ENCODE measurements at regions not wholly inside any gene's neighbourhood (a gene's known extent, or its start where the extent isn't known, plus 50 kb on each side); places are given as distances from the start of the nearest gene placed in this dataset.

DNA sequence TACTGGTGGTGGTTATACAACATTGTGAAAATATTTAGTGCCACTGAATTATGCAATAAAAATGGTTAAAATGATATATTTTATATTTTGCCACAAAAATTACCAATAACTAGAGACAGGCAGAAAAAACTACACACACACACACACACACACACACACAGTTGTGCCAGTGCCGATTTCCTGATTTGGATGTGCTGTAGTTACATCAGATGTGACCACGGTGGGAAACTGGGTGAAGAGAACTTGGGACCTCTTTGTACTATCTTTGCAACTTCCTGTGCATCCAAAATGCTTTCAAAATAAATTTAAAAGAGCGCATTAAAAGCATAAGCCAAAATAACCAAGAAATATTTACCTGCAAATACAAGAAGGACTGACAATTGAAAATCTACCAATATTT, 61.6 kb upstream of the CCBE1 start:
- H3K4me1 ChIP-seq (ENCODE audit: control insufficient read depth, extremely low read depth, insufficient read depth, low read length) = no peaks in the 10 kb centered on the region
- ChIA-PET CTCF (interaction anchor here (0.7 to 1.4 kb wide), 3 partner anchors 12 to 267 kb away, joined by 3 to 5 read pairs (median 3); partner anchors contain the start of gene CCBE1), POLR2A (no interaction called here)
- H3K27ac ChIP-seq (ENCODE audit: insufficient read depth, low read depth, low read length) = no peak overlapping the region
- no peaks in the 10 kb centered on the region for H4K20me1 ChIP-seq (replicated peaks; ENCODE audit: control insufficient read depth, extremely low read depth, insufficient read depth, low read length)
- no peak for DNase-seq (ENCODE audit: low read depth, low spot score)
- no peak overlapping the region for H3K4me2 ChIP-seq (ENCODE audit: insufficient read depth, low read length)
- no peaks in the 10 kb centered on the region for H3K9me3 ChIP-seq (replicated peaks; ENCODE audit: control insufficient read depth, insufficient read depth, low read length)
- TF ChIP-seq, protein P1, sequence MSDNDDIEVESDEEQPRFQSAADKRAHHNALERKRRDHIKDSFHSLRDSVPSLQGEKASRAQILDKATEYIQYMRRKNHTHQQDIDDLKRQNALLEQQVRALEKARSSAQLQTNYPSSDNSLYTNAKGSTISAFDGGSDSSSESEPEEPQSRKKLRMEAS (IDR thresholded peaks at IDR 0.05; ENCODE audit: insufficient read depth, insufficient read length) = no peak
- no peak for TF ChIP-seq POLR2AphosphoS5 (IDR thresholded peaks at IDR 0.05; ENCODE audit: insufficient read depth, low read depth, low read length)
- no peak for TF ChIP-seq POLR2A (IDR thresholded peaks at IDR 0.05; ENCODE audit: low read depth, low read length)
- TF ChIP-seq JUN (IDR thresholded peaks at IDR 0.05; ENCODE audit: borderline replicate concordance, insufficient read depth, insufficient read length, low read depth) = no peak
- TF ChIP-seq GATA2 (IDR thresholded peaks at IDR 0.05; ENCODE audit: insufficient read depth, insufficient read length, low read depth, low read length) = no peak
- TF ChIP-seq, protein P2, sequence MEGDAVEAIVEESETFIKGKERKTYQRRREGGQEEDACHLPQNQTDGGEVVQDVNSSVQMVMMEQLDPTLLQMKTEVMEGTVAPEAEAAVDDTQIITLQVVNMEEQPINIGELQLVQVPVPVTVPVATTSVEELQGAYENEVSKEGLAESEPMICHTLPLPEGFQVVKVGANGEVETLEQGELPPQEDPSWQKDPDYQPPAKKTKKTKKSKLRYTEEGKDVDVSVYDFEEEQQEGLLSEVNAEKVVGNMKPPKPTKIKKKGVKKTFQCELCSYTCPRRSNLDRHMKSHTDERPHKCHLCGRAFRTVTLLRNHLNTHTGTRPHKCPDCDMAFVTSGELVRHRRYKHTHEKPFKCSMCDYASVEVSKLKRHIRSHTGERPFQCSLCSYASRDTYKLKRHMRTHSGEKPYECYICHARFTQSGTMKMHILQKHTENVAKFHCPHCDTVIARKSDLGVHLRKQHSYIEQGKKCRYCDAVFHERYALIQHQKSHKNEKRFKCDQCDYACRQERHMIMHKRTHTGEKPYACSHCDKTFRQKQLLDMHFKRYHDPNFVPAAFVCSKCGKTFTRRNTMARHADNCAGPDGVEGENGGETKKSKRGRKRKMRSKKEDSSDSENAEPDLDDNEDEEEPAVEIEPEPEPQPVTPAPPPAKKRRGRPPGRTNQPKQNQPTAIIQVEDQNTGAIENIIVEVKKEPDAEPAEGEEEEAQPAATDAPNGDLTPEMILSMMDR (IDR thresholded peaks at IDR 0.05; ENCODE audit: extremely low read depth in 1 of 2, insufficient read depth in 1 of 2, low read depth in 1 of 2, low read length in 2 of 2) = no peak
- TF ChIP-seq MYC (IDR thresholded peaks at IDR 0.05; ENCODE audit: low read depth, low read length) = no peak
- no peak for TF ChIP-seq EZH2 (IDR thresholded peaks at IDR 0.05; ENCODE audit: borderline replicate concordance, low read depth, low read length, severe bottlenecking)
- TF ChIP-seq FOS (IDR thresholded peaks at IDR 0.05; ENCODE audit: borderline replicate concordance, insufficient read depth, low read length) = no peak
- no peaks in the 10 kb centered on the region for H3K79me2 ChIP-seq (ENCODE audit: control insufficient read depth, insufficient read depth, low read length)
- intact Hi-C loops (cut with micrococcal nuclease) = no loop called here
- H3K9me1 ChIP-seq (replicated peaks; ENCODE audit: control insufficient read depth, extremely low read depth, insufficient read depth, low read length) = no peaks in the 10 kb centered on the region
- no TSS peak for BruUV-seq (replicated peaks)
- dilution Hi-C loops (cut with MboI; ENCODE audit: extremely low pct_ligation_motif_present, low sequenced_read_pairs) = no loop called here
- no peak overlapping the region for H3K9ac ChIP-seq (replicated peaks; ENCODE audit: extremely low read depth, insufficient read depth, low read length)
- no peak overlapping the region for H3K4me3 ChIP-seq (replicated peaks in 1 of 3; ENCODE audit: insufficient read depth in 1 of 3, low read depth in 1 of 3, low read length in 3 of 3)
- no peaks in the 10 kb centered on the region for H3K27me3 ChIP-seq (ENCODE audit: control insufficient read depth in 2 of 2, insufficient read depth in 2 of 2, low read length in 2 of 2)
- no peaks in the 10 kb centered on the region for H3K36me3 ChIP-seq (ENCODE audit: control insufficient read depth in 2 of 2, extremely low read depth in 1 of 2, insufficient read depth in 2 of 2, low read length in 2 of 2)
- no peak for FAIRE-seq
- no peak overlapping the region for H2AFZ ChIP-seq (ENCODE audit: low read depth, low read length)
